NB4 (cell line): ENCODE measurements at regions not wholly inside any gene's neighbourhood (a gene's known extent, or its start where the extent isn't known, plus 50 kb on each side); places are given as distances from the start of the nearest gene placed in this dataset.

Source experiments
- DNase-seq: peaks from one replicate; pipeline ENCODE4 v3.0.0; 2010; ENCODE audit warnings: low read depth
- H3K4me3 ChIP-seq: one replicate; pipeline ENCODE4 v1.5.1; 2011; ENCODE audit warnings: mild to moderate bottlenecking, low read depth, low read length, moderate library complexity
- MYC ChIP-seq: IDR thresholded peaks from 2 replicates; pipeline ENCODE4 v1.6.1; 2011; ENCODE audit warnings: low read depth, low read length
- POLR2A ChIP-seq: IDR thresholded peaks from 2 replicates; pipeline ENCODE4 v1.6.1; 2011; ENCODE audit warnings: mild to moderate bottlenecking; ENCODE audit not compliant: insufficient read length; ENCODE audit errors: extremely low read depth
- TF ChIP-seq, protein P1 (sequence below): IDR thresholded peaks from 2 replicates; pipeline ENCODE4 v1.6.1; 2011; ENCODE audit warnings: low read depth, low read length
- TF ChIP-seq, protein P2 (sequence below): IDR thresholded peaks from one replicate; pipeline ENCODE4 v1.5.1; 2012; ENCODE audit warnings: low read depth, low read length

DNA sequence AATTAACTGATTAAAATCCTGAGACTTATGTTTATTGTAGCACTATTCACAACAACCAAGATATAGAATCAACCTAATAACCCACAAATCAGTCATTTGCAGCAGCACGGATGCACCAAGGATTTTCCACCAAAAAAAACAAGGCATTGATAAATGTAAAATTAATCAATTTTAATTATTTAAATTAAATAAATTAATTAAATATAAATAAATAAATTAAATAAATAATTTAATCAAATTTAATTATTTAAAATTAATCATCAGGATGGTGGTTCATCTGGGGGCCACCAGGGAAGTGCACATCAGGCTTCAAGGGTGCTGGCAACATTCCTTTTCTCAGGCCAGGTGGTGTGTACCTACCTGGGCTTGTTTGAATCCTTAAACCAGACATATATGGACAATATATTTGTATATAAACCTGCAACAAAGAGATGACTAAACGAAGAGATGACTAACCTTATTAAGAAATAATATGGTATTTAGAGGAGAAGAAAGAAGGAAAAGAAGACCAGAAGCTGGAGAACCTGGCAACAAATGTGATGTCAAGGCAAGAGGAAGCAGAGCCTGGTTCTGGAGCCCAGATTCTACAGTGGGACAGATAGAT lies 89.2 kb downstream of the CD164 start:
- TF ChIP-seq, protein P1, sequence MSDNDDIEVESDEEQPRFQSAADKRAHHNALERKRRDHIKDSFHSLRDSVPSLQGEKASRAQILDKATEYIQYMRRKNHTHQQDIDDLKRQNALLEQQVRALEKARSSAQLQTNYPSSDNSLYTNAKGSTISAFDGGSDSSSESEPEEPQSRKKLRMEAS, result no peak
- TF ChIP-seq, protein P2, sequence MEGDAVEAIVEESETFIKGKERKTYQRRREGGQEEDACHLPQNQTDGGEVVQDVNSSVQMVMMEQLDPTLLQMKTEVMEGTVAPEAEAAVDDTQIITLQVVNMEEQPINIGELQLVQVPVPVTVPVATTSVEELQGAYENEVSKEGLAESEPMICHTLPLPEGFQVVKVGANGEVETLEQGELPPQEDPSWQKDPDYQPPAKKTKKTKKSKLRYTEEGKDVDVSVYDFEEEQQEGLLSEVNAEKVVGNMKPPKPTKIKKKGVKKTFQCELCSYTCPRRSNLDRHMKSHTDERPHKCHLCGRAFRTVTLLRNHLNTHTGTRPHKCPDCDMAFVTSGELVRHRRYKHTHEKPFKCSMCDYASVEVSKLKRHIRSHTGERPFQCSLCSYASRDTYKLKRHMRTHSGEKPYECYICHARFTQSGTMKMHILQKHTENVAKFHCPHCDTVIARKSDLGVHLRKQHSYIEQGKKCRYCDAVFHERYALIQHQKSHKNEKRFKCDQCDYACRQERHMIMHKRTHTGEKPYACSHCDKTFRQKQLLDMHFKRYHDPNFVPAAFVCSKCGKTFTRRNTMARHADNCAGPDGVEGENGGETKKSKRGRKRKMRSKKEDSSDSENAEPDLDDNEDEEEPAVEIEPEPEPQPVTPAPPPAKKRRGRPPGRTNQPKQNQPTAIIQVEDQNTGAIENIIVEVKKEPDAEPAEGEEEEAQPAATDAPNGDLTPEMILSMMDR, result no peak
- TF ChIP-seq POLR2A, result no peak
- no peak for DNase-seq

DNA sequence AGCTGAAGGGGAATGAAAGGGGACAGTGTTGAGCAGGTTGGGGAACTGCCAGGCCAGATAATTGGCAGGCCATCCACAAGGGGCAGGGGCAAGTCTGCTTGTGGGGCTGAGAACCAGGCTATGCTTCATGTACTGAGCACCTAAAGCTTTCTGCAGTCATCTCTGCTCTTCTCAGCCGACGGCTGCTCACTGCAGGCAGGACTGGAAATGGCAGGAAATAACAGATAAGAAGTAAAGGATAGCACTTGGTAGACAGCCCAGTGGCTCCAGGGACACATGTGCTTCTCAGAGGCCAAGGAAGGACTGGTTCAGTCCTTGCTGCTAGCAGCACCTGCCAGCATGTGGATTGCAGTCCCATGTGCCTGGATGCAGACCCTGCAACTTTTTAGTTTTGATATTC lies 89.8 kb downstream of the CD164 start:
- no peak for TF ChIP-seq POLR2A
- TF ChIP-seq, protein P1, result no peak
- TF ChIP-seq, protein P2, result no peak
- no peak for TF ChIP-seq MYC
- DNase-seq, result no peak
- no peak overlapping the region for H3K4me3 ChIP-seq

More for the DNA sequence above, 89.2 kb downstream of the CD164 start:
- no peak overlapping the region for H3K4me3 ChIP-seq

DNA sequence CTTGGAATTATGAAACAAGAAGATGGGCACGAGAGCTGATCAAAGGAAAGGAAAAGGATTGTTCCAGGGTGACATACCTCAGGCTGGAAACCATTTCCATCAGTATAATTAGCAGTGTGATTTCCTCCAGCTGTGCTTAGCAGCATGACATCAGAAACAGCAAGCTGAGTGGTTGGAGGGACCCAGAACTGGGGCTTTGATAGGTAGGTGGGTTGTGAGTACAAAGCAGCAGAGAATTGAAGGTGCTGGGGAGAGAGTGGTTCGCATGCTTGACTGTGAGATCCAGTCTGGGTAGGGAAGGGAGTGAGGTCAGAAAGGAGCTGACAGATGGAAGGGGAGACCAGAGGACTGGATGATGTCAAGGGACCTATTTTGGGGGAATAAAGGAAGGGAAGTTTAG lies 90.4 kb downstream of the CD164 start:
- H3K4me3 ChIP-seq, result no peak overlapping the region
- TF ChIP-seq MYC, result no peak
- TF ChIP-seq POLR2A, result no peak
- TF ChIP-seq, protein P2, result no peak
- TF ChIP-seq, protein P1, result no peak
- DNase-seq, result no peak

DNA sequence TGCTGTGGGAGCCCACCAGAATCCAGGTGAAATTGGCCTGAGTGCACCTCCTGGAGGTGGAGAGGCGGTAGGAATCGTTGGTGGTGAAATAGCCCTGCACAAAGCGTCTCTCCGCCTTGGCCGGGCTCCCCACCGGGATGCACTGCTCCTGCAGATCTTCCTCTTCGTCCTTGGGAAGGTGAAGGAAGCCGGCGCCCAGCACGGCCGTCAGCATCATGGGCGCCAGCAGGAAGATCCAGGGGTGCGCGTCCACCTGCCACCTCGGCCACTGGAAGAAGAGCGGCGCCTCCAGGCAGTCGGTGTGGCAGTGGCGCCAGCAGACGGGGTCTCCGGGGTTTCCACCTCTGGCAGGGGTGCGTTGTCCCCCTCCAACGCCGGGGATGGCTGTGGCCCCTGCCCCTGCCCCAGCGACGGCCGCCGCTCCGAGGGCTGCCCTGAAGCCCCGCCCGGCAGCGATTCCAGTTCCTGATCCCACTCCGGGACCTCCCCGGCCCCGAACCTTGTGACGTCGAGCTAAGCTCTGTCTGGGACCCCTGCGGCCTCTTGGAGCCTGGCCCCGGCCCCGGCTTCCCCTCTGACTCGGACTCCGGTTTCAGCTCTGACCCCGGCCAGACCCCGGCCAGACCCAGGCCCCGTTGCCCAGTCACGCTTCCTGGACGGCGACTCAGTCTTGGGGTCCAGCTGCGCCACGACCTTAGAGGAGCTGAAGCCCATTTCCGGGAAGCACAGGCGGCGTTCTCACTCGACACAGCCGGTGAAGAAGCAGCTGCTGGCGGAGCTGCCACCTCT lies 91.9 kb downstream of the CD164 start:
- no peak for DNase-seq
- TF ChIP-seq, protein P2, result no peak
- TF ChIP-seq MYC, result no peak
- no peak for TF ChIP-seq POLR2A
- TF ChIP-seq, protein P1, result no peak
- no peak overlapping the region for H3K4me3 ChIP-seq

DNA sequence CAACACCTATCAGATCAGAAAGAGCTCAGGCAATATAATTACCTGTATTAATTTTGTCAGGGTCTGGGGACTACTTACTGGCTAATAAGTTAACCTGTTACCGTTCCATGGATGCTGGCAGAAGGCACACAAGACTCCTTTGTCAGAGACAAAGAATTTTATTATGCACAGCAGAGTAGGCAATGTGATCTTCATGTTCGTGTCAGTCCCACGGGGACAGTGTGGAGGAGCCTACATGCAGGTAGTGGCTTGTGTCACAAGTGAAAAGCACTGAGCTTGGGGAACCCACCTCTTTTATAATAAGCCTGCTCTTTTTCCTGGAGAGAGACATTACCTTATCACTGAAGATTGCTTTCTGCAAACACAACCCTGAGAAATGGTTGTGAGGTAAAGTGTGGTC lies 96.9 kb downstream of the CD164 start:
- DNase-seq, result no peak
- TF ChIP-seq, protein P2, result no peak
- no peak for TF ChIP-seq MYC
- TF ChIP-seq, protein P1, result no peak
- TF ChIP-seq POLR2A, result no peak

More for the DNA sequence above, 96.9 kb downstream of the CD164 start:
- H3K4me3 ChIP-seq, result no peak overlapping the region
